Osteoblast (primary cell): ENCODE measurements at regions not wholly inside any gene's neighbourhood (a gene's known extent, or its start where the extent isn't known, plus 50 kb on each side); places are given as distances from the start of the nearest gene placed in this dataset.

Experiments
- DNase-seq: peaks from one replicate; pipeline ENCODE4 v3.0.0; 2011; ENCODE audit warnings: low spot score, mixed read lengths; ENCODE audit not compliant: insufficient read length; ENCODE audit errors: missing footprints
- H2AFZ ChIP-seq: 2 replicates; pipeline ENCODE4 v1.6.0; 2011; ENCODE audit warnings: mild to moderate bottlenecking, low read length
- H3K27ac ChIP-seq: 2 replicates; pipeline ENCODE4 v1.5.1; 2011; ENCODE audit warnings: mild to moderate bottlenecking, low read depth, low read length, moderate library complexity
- H3K27me3 ChIP-seq: 2 replicates; pipeline ENCODE4 v1.6.0; 2012; ENCODE audit warnings: mild to moderate bottlenecking, control low read depth, inconsistent platforms, low read length, moderate library complexity; ENCODE audit not compliant: insufficient read depth
- H3K36me3 ChIP-seq: 2 replicates; pipeline ENCODE4 v1.5.1; 2011; ENCODE audit warnings: mild to moderate bottlenecking, low read length, control low read depth, moderate library complexity; ENCODE audit not compliant: insufficient read depth
- H3K4me1 ChIP-seq: 2 replicates; pipeline ENCODE4 v1.5.1; 2011; ENCODE audit warnings: mild to moderate bottlenecking, low read length, control low read depth, moderate library complexity; ENCODE audit not compliant: insufficient read depth
- H3K4me2 ChIP-seq: 2 replicates; pipeline ENCODE4 v1.6.0; 2011; ENCODE audit warnings: mild to moderate bottlenecking, low read length; ENCODE audit not compliant: insufficient read depth
- H3K4me3 ChIP-seq: fragments of 200-600 bp; sonication (generic); 3 replicates; pipeline ENCODE4 v1.5.1; 2012; ENCODE audit warnings: mild to moderate bottlenecking, low read length, inconsistent platforms; ENCODE audit not compliant: insufficient read depth
- H3K79me2 ChIP-seq: 2 replicates; pipeline ENCODE4 v1.6.0; 2012; ENCODE audit warnings: mild to moderate bottlenecking, low read length, control low read depth, inconsistent platforms; ENCODE audit not compliant: insufficient read depth
- H3K9me3 ChIP-seq: 2 replicates; pipeline ENCODE4 v1.5.1; 2011; ENCODE audit warnings: low read depth, low read length, control low read depth
- H4K20me1 ChIP-seq: 2 replicates; pipeline ENCODE4 v1.6.0; 2012; ENCODE audit warnings: mild to moderate bottlenecking, low read length, control low read depth; ENCODE audit not compliant: insufficient read depth
- CTCF ChIP-seq: IDR thresholded peaks from 2 replicates; pipeline ENCODE4 v1.5.1; 2011; ENCODE audit warnings: mild to moderate bottlenecking, low read depth, low read length, moderate library complexity; ENCODE audit errors: extremely low read depth

- no peaks in the 10 kb centered on the region for H3K27me3 ChIP-seq
- no peak overlapping the region for H3K4me2 ChIP-seq
- peaks cover 7% of the 10 kb centered on the region for H3K9me3 ChIP-seq
- H3K36me3 ChIP-seq: no peaks in the 10 kb centered on the region
- H2AFZ ChIP-seq: no peak overlapping the region
- H4K20me1 ChIP-seq: no peaks in the 10 kb centered on the region
- no peak overlapping the region for H3K27ac ChIP-seq
- no peaks in the 10 kb centered on the region for H3K4me1 ChIP-seq
- H3K4me3 ChIP-seq: no peak overlapping the region
- H3K79me2 ChIP-seq: no peaks in the 10 kb centered on the region
- no peak for TF ChIP-seq CTCF
- DNase-seq: no peak
These were observed 608.1 kb downstream of the CDH9 start for GRCh38 chr5:26430323-26430722.

GRCh38 chr5:26427281-26427680 is 611.1 kb downstream of the CDH9 start:
- Histone ChIP-seq H3K79me2 (no peaks in the 10 kb centered on the region), H3K4me1 (no peaks in the 10 kb centered on the region), H3K36me3 (no peaks in the 10 kb centered on the region), H3K4me2 (no peak overlapping the region), H3K4me3 (no peak overlapping the region), H4K20me1 (no peaks in the 10 kb centered on the region), H3K27me3 (no peaks in the 10 kb centered on the region), H3K27ac (no peak overlapping the region), H2AFZ (no peak overlapping the region), H3K9me3 (peaks cover 7% of the 10 kb centered on the region)
- TF ChIP-seq CTCF: no peak
- no peak for DNase-seq

- TF ChIP-seq CTCF: no peak
- H3K9me3 ChIP-seq: no peaks in the 10 kb centered on the region
- no peaks in the 10 kb centered on the region for H3K79me2 ChIP-seq
- DNase-seq: no peak
- no peaks in the 10 kb centered on the region for H3K27me3 ChIP-seq
- no peak overlapping the region for H2AFZ ChIP-seq
- no peaks in the 10 kb centered on the region for H3K36me3 ChIP-seq
- H3K4me3 ChIP-seq: no peak overlapping the region
- no peak overlapping the region for H3K4me2 ChIP-seq
- H3K27ac ChIP-seq: no peak overlapping the region
- no peaks in the 10 kb centered on the region for H4K20me1 ChIP-seq
- H3K4me1 ChIP-seq: no peaks in the 10 kb centered on the region
These were observed 618.4 kb downstream of the CDH9 start for GRCh38 chr5:26419987-26420386.

- TF ChIP-seq CTCF: no peak
- Histone ChIP-seq H3K27ac (no peak overlapping the region), H4K20me1 (no peaks in the 10 kb centered on the region), H3K4me3 (no peak overlapping the region), H3K4me2 (no peak overlapping the region), H3K36me3 (no peaks in the 10 kb centered on the region), H2AFZ (no peak overlapping the region), H3K79me2 (no peaks in the 10 kb centered on the region), H3K27me3 (no peaks in the 10 kb centered on the region), H3K9me3 (no peaks in the 10 kb centered on the region), H3K4me1 (no peaks in the 10 kb centered on the region)
- no peak for DNase-seq
These were observed 621.5 kb downstream of the CDH9 start for GRCh38 chr5:26416911-26417310.
